Type B pancreatic cell (in vitro differentiated cells): ENCODE measurements at regions not wholly inside any gene's neighbourhood (a gene's known extent, or its start where the extent isn't known, plus 50 kb on each side); places are given as distances from the start of the nearest gene placed in this dataset.
"Not testable (repeated sequence)": the region's sequence is repeated elsewhere in the genome, so short reads cannot be mapped to it uniquely, and the experiment has no call there.

Experiments used
- DNase-seq: peaks from one replicate; pipeline ENCODE4 v3.0.0; 2021; ENCODE audit warnings: mixed read lengths; ENCODE audit not compliant: unreplicated experiment; ENCODE audit errors: extremely low spot score
- H3K27ac Mint-ChIP-seq: 2 replicates; pipeline ENCODE4 v1.8.0; 2021; ENCODE audit warnings: mild to moderate bottlenecking, mixed read lengths
- H3K27me3 Mint-ChIP-seq: 2 replicates; pipeline ENCODE4 v1.8.0; 2021; ENCODE audit warnings: mixed read lengths
- H3K36me3 Mint-ChIP-seq: 2 replicates; pipeline ENCODE4 v1.8.0; 2021; ENCODE audit warnings: mixed read lengths
- H3K4me1 Mint-ChIP-seq: one replicate; pipeline ENCODE4 v1.8.0; 2021; ENCODE audit warnings: mixed read lengths; ENCODE audit not compliant: unreplicated experiment
- H3K4me3 Mint-ChIP-seq: 2 replicates; pipeline ENCODE4 v1.8.0; 2021; ENCODE audit warnings: mild to moderate bottlenecking, mixed read lengths
- H3K9me3 Mint-ChIP-seq: 2 replicates; pipeline ENCODE4 v1.8.0; 2021; ENCODE audit warnings: mixed read lengths
- TF ChIP-seq, protein P1 (sequence below): fragments of 200-600 bp; sonication (generic); conservative IDR thresholded peaks from 2 replicates; pipeline ENCODE4 v1.5.0; 2021; ENCODE audit warnings: antibody characterized with exemption, mild to moderate bottlenecking

DNA sequence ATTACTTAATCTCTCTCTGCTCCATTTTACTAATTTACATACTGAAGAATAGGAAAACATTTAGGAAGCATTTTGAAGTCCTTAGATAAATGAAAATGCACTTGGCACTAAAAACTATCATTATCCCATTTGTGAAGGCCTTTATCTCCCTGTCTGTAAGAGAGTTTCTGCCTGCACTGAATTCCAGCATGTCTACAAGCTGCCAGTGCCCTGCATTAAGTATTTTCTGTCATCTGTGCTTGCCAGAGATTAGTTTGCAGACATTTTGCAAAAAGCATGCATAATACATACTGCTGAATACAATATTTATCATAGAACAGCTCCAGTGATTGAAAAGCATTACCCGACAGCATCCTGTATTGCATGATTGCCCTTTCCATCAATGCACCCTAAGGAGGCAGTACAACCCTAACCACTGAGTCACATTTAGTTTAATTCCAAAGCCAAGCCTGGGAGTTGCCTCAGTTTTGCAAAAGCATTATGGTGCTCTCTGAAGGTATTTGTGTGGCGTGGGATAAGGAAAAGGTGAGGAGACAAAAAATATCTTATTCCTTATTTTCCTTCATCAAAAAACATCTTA, 280.2 kb upstream of the TOM1L1 start:
- Mint-ChIP-seq H3K36me3 (no peaks in the 10 kb centered on the region), H3K27me3 (no peaks in the 10 kb centered on the region), H3K27ac (no peak overlapping the region), H3K9me3 (no peaks in the 10 kb centered on the region), H3K4me1 (no peaks in the 10 kb centered on the region), H3K4me3 (no peak overlapping the region)
- DNase-seq = no peak
- TF ChIP-seq, protein P1, sequence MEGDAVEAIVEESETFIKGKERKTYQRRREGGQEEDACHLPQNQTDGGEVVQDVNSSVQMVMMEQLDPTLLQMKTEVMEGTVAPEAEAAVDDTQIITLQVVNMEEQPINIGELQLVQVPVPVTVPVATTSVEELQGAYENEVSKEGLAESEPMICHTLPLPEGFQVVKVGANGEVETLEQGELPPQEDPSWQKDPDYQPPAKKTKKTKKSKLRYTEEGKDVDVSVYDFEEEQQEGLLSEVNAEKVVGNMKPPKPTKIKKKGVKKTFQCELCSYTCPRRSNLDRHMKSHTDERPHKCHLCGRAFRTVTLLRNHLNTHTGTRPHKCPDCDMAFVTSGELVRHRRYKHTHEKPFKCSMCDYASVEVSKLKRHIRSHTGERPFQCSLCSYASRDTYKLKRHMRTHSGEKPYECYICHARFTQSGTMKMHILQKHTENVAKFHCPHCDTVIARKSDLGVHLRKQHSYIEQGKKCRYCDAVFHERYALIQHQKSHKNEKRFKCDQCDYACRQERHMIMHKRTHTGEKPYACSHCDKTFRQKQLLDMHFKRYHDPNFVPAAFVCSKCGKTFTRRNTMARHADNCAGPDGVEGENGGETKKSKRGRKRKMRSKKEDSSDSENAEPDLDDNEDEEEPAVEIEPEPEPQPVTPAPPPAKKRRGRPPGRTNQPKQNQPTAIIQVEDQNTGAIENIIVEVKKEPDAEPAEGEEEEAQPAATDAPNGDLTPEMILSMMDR = no peak

DNA sequence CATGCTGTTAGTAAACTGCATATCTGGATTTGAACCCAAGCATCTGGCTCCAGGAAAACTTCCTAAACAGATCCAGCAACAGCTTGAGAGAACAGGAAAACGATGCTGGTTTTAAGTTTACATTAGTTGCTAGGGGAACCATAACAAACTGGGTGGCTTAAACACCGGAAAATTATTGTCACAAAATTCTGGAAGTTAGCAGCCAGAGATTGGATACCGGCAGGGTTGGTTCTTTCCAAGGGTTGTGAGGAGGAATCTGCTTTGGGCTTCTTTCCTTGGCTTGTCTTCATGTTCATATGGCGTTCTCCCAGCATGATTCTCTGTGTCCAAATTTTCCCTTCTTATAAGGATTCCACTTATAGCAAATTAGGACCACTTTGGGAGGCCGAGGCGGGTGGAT, 276.9 kb upstream of the TOM1L1 start:
- Mint-ChIP-seq H3K36me3 (no peaks in the 10 kb centered on the region), H3K9me3 (no peaks in the 10 kb centered on the region), H3K27ac (no peak overlapping the region), H3K27me3 (no peaks in the 10 kb centered on the region), H3K4me1 (no peaks in the 10 kb centered on the region), H3K4me3 (no peak overlapping the region)
- TF ChIP-seq, protein P1 = no peak
- no peak for DNase-seq

DNA sequence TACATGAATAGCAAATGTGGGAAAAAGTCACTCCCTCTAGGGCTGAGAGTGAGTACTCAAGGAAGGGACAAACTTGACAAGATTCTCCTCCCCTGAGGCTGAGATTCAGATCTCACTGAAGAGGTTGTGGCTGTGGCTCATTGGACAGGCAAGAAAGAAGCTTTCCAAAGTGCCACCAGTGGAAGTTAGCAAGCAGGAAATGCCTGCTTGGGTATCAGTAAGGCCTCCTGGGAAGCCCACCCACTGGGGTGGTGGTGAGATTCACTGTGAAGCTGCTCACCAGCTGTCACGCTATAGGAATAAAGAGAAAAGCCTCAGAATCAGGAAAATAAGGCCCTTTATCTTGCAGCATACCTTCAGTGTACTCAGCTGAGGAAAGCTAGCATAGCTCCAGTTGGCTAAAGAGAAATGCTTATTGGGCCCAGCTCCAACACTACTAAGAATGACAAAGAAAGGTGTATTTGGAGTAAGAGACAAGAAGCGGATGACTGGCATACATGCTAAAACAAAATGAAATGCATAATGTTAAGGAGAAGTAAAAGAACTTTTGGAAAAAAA, 274.4 kb upstream of the TOM1L1 start:
- Mint-ChIP-seq H3K4me1 (no peaks in the 10 kb centered on the region), H3K4me3 (no peak overlapping the region), H3K36me3 (no peaks in the 10 kb centered on the region), H3K27me3 (no peaks in the 10 kb centered on the region), H3K9me3 (no peaks in the 10 kb centered on the region), H3K27ac (no peak overlapping the region)
- TF ChIP-seq, protein P1 = no peak
- no peak for DNase-seq

DNA sequence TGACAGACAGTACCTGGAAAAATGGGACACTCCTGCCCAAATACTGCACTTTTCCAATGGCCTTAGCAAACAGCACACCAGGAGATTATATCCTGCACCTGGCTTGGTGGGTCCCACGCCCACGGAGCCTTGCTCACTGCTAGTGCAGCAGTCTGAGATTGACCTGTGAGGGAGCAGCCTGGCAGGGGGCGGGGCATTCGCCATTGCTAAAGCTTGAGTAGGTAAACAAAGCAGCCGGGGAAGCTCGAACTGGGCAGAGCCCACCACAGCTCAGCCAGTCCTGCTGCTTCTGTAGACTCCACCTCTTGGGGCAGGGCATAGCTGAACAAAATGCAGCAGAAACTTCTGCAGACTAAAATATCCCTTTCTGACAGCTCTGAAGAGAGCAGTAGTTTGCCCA, 261.2 kb upstream of the TOM1L1 start:
- H3K27ac Mint-ChIP-seq, H3K36me3 Mint-ChIP-seq, H3K4me1 Mint-ChIP-seq, DNase-seq, H3K9me3 Mint-ChIP-seq, H3K27me3 Mint-ChIP-seq, H3K4me3 Mint-ChIP-seq: not testable (repeated sequence)

DNA sequence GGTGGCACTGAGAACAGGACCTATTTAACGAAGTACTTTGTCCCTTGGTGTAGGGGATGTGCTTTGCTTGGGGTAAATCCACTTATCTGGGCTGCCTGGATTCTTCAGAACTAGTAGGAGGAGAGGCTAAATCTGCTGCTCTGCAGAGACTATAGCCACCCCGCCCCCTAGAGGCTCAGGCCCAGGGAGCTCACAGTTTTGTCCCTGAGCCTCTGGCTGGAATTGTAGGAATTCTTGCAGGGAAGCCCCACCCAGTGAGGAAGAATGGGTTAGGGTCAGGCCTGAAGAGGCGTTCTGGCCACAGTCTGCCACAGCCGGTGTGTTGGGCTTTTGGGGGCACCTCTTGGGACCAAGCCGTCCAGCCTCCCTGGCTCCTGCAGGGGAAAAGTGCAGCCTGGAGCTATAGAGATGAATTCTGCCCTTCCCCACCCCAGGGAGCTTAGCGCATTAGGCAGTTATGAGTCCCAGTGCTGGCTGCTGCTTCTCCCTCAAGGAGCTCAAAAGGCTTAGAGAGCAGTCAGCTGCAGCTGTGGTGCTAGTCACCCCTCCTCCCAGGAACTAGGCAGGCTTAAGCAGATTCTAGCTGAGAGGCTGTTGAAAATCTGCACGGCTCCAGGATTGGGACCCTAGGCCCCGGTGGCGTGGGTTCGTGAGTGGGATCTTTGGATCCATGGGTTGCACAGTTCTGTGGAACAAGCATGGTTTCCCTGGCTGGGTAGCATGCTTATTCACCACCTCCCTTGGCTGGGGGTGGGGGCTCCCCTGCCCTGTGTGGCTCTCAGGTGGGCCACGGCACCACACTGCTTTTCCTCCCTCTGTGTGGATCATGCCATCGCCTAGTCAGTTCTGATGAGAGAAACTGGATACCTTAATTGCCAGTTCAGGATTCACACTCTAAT, 237.4 kb upstream of the TOM1L1 start:
- no peaks in the 10 kb centered on the region for H3K4me1 Mint-ChIP-seq
- no peaks in the 10 kb centered on the region for H3K9me3 Mint-ChIP-seq
- H3K36me3 Mint-ChIP-seq = no peaks in the 10 kb centered on the region
- TF ChIP-seq, protein P1 = no peak
- H3K4me3 Mint-ChIP-seq = no peak overlapping the region
- H3K27ac Mint-ChIP-seq = no peak overlapping the region
- DNase-seq = no peak
- no peaks in the 10 kb centered on the region for H3K27me3 Mint-ChIP-seq

DNA sequence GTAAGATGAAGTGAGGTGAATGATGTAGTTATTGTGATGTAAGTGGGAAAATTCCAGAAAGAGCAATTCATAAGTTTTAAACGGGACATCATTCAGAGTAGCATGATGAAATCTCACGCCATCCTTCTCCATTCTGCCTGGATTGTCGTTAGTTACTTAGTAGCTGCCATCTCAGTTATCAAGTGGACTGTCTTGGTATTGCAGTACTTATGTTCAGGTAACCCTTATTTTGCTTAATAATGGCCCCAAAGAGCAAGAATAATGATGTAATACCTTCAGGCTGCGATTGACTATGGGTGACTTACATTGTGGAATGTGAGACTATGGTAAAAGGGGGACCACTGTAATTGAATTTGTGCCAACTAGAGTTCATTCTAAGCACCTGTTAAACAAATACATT, 234.1 kb upstream of the TOM1L1 start:
- Mint-ChIP-seq H3K36me3 (no peaks in the 10 kb centered on the region), H3K27me3 (no peaks in the 10 kb centered on the region), H3K4me1 (no peaks in the 10 kb centered on the region), H3K4me3 (no peak overlapping the region), H3K9me3 (peaks cover 4% of the 10 kb centered on the region), H3K27ac (no peak overlapping the region)
- TF ChIP-seq, protein P1 = peak; percentile 23
- DNase-seq = no peak
